Progenitor cell of endocrine pancreas (in vitro differentiated cells): ENCODE measurements at regions not wholly inside any gene's neighbourhood (a gene's known extent, or its start where the extent isn't known, plus 50 kb on each side); places are given as distances from the start of the nearest gene placed in this dataset.
"Not testable (repeated sequence)": the region's sequence is repeated elsewhere in the genome, so short reads cannot be mapped to it uniquely, and the experiment has no call there.

ENCODE experiments used
- DNase-seq: peaks from one replicate; pipeline ENCODE4 v3.0.0; 2021; ENCODE audit warnings: low spot score; ENCODE audit not compliant: unreplicated experiment
- H3K27ac Mint-ChIP-seq: 2 replicates; pipeline ENCODE4 v1.8.0; 2021; ENCODE audit warnings: mild to moderate bottlenecking, moderate library complexity, mixed read lengths
- H3K27me3 Mint-ChIP-seq: 2 replicates; pipeline ENCODE4 v1.8.0; 2021; ENCODE audit warnings: mixed read lengths
- H3K36me3 Mint-ChIP-seq: 2 replicates; pipeline ENCODE4 v1.8.0; 2022; ENCODE audit warnings: mixed read lengths; ENCODE audit not compliant: insufficient read depth
- H3K4me1 Mint-ChIP-seq: 2 replicates; pipeline ENCODE4 v1.8.0; 2021; ENCODE audit warnings: low read depth, mixed read lengths
- H3K4me3 Mint-ChIP-seq: 2 replicates; pipeline ENCODE4 v1.8.0; 2021; ENCODE audit warnings: low read depth, mild to moderate bottlenecking, moderate library complexity, mixed read lengths
- H3K9me3 Mint-ChIP-seq: 2 replicates; pipeline ENCODE4 v1.8.0; 2021; ENCODE audit warnings: low read depth, mixed read lengths
- TF ChIP-seq, protein P1 (sequence below): fragments of 200-600 bp; sonication (generic); IDR thresholded peaks from one replicate; pipeline ENCODE4 v1.5.0; 2021; ENCODE audit warnings: antibody characterized with exemption, mild to moderate bottlenecking; ENCODE audit not compliant: unreplicated experiment

DNA sequence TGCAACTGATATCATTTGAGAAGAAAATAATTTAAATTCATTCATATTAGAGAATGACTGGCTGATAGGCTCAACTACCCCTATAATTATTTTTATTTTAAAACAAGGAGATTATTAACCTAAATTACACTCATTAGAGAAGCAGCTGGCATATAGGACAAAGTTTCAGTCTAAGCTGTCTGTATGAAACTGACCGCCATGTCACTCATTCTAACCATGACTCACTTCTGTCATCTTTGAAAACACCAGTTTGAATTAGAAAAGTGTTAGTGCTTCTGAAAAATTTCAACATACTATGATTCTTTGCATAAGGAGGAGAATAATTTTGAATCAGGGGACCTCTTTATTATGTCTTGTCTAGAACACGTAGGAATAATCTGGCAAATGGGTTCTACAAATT lies 1058.5 kb downstream of the ROBO2 start:
- H3K4me3 Mint-ChIP-seq: no peak overlapping the region
- no peak overlapping the region for H3K27ac Mint-ChIP-seq
- H3K27me3 Mint-ChIP-seq: no peaks in the 10 kb centered on the region
- DNase-seq: no peak
- peaks cover 6% of the 10 kb centered on the region for H3K9me3 Mint-ChIP-seq
- TF ChIP-seq, protein P1, sequence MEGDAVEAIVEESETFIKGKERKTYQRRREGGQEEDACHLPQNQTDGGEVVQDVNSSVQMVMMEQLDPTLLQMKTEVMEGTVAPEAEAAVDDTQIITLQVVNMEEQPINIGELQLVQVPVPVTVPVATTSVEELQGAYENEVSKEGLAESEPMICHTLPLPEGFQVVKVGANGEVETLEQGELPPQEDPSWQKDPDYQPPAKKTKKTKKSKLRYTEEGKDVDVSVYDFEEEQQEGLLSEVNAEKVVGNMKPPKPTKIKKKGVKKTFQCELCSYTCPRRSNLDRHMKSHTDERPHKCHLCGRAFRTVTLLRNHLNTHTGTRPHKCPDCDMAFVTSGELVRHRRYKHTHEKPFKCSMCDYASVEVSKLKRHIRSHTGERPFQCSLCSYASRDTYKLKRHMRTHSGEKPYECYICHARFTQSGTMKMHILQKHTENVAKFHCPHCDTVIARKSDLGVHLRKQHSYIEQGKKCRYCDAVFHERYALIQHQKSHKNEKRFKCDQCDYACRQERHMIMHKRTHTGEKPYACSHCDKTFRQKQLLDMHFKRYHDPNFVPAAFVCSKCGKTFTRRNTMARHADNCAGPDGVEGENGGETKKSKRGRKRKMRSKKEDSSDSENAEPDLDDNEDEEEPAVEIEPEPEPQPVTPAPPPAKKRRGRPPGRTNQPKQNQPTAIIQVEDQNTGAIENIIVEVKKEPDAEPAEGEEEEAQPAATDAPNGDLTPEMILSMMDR: no peak
- peaks cover 1% of the 10 kb centered on the region for H3K36me3 Mint-ChIP-seq
- H3K4me1 Mint-ChIP-seq: no peaks in the 10 kb centered on the region

DNA sequence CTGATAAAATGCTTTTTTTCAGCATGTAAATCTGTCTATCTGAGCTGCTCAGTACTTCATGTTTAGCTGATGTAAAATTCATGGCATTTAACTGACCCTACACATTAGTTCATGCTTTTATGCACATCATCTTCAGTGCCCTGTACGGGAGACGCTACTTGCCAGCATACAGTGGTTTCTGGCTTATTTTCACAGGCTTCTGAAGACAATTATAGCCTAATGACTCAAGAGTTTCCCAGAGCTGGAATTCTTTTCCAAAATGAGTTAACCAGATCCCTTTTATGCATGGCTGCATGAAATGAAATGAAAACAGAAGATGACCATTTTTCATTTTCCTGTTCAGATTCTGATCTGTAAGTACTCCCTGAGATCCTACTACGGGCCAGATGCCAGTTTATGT lies 1061.5 kb downstream of the ROBO2 start:
- Mint-ChIP-seq H3K4me1 (peaks cover 3% of the 10 kb centered on the region), H3K27ac (no peak overlapping the region), H3K36me3 (no peaks in the 10 kb centered on the region), H3K9me3 (no peaks in the 10 kb centered on the region), H3K27me3 (no peaks in the 10 kb centered on the region), H3K4me3 (no peak overlapping the region)
- TF ChIP-seq, protein P1: no peak
- DNase-seq: no peak

DNA sequence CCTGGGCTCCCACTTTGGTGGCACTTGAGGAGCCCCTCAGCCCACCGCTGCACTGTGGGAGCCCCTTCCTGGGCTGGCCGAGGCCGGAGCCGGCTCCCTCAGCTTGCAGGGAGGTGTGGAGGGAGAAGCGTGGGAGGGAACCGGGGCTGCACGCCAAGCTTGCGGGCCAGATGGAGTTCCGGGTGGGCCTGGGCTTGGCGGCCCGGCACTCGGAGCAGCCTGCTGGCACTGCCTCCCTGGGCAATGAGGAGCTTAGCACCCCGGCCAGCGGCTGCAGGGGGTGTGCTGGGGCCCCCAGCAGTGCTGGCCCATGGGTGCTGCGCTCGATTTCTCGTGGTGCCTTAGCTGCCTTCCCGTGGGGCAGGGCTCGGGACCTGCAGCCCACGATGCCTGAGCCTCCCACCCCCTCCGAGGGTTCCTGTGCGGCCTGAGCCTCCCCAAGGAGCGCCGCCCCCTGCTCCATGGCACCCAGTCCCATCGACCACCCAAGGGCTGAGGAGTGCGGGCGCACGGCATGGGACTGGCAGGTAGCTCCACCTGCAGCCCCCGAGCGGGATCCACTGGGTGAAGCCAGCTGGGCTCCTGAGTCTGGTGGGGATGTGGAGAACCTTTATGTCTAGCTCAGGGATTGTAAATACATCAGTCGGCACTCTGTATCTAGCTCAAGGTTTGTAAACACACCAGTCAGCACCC lies 1068.5 kb downstream of the ROBO2 start:
- DNase-seq, H3K27ac Mint-ChIP-seq, H3K27me3 Mint-ChIP-seq, H3K9me3 Mint-ChIP-seq, H3K36me3 Mint-ChIP-seq, H3K4me3 Mint-ChIP-seq: not testable (repeated sequence)
- peaks cover 20% of the 10 kb centered on the region for H3K4me1 Mint-ChIP-seq

DNA sequence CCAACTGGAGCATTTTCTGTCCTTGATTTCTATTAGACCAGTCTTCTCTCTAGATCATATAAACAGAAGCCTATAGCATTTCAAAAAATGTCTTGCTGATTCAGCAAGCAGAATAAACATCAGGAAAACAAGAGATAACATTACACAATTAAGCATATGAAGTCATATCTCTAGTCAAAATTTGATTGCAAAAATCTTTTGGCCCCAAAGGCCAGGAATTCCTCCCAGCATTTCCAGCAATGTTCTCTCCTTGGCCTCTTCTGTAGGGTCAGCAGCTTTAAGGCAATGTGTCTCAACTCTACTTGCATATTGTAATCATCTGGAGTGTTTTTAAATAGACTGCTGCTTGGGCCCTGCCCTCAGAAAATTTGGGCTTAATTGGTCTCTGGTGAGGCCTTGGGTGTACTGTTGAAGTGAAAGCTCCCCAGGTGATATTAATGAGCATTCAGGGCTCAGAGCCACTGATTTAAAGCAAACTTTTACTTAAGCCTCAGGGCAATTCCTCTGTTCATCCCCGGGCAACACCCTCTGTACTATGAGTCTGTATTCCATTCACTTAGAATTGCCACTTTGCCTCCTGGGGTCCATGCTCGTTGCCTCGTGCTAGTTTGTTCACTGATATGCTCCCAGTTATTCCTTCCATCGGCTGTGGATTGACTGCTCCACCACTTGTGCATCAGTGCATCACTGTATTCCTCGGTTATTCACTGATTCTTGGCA lies 1072.6 kb downstream of the ROBO2 start:
- H3K27me3 Mint-ChIP-seq: no peaks in the 10 kb centered on the region
- H3K4me1 Mint-ChIP-seq: peaks cover 17% of the 10 kb centered on the region
- peaks cover 3% of the 10 kb centered on the region for H3K9me3 Mint-ChIP-seq
- H3K36me3 Mint-ChIP-seq: no peaks in the 10 kb centered on the region
- TF ChIP-seq, protein P1: no peak
- H3K27ac Mint-ChIP-seq: no peak overlapping the region
- no peak for DNase-seq
- H3K4me3 Mint-ChIP-seq: no peak overlapping the region

DNA sequence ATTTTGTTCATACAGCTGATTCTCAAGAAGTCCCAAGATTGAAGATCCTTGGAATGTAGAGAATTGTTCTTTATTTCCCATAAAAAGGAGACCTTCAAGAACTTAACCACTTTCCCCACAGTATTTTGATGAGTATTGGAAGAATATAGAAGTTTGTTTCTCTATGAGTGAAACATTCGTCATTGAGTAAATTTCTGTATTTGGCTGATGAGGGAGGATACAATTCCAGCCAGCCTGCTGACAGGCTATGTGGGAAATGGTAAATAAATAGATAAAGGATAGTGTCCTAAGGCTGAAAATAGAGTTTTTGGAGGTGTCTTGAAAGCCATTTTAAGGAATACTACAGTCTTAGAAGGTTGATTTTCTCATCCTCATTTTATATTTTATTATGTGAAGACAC lies 1076.1 kb downstream of the ROBO2 start:
- H3K27me3 Mint-ChIP-seq: no peaks in the 10 kb centered on the region
- H3K4me1 Mint-ChIP-seq: peaks cover 7% of the 10 kb centered on the region
- H3K27ac Mint-ChIP-seq: no peak overlapping the region
- H3K4me3 Mint-ChIP-seq: no peak overlapping the region
- no peaks in the 10 kb centered on the region for H3K9me3 Mint-ChIP-seq
- DNase-seq: no peak
- TF ChIP-seq, protein P1: no peak
- no peaks in the 10 kb centered on the region for H3K36me3 Mint-ChIP-seq

DNA sequence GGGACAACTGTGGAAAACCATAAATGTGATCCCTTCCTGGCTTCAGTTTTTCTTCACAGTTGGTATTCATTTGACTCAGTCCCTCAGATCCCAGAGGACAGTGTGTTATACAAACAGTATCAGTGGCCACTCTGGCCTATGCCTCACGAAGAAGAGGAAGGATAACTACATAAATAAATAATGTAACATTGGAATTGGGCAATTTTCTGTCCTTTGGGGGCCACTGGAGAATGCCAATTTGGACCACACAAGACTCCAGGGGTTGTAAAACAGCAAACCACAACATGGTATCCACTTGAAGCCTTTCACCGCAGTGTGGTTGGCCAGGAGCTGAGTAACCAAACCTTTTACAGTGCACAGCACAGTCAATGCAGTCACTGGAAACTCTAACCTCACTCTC lies 1077.0 kb downstream of the ROBO2 start:
- no peaks in the 10 kb centered on the region for H3K36me3 Mint-ChIP-seq
- H3K4me3 Mint-ChIP-seq: no peak overlapping the region
- H3K27me3 Mint-ChIP-seq: no peaks in the 10 kb centered on the region
- DNase-seq: no peak
- TF ChIP-seq, protein P1: no peak
- no peaks in the 10 kb centered on the region for H3K4me1 Mint-ChIP-seq
- H3K27ac Mint-ChIP-seq: no peak overlapping the region
- no peaks in the 10 kb centered on the region for H3K9me3 Mint-ChIP-seq
